Ovary (tissue), 3 donors: ENCODE measurements at regions not wholly inside any gene's neighbourhood (a gene's known extent, or its start where the extent isn't known, plus 50 kb on each side); places are given as distances from the start of the nearest gene placed in this dataset.
"Not testable (repeated sequence)": the region's sequence is repeated elsewhere in the genome, so short reads cannot be mapped to it uniquely, and the experiment has no call there.

Experiments used
- CTCF ChIP-seq, 3 donors: fragments of 450-650 bp in 2 of 3; fragments of 200-600 bp in 1 of 3; IDR thresholded peaks; one replicate each; pipeline versions ENCODE4 v1.5.1 to v1.8.0; 2016 to 2022; ENCODE audit warnings: antibody characterized with exemption in 3 of 3, mild to moderate bottlenecking in 1 of 3
- POLR2A ChIP-seq: fragments of 450-650 bp; IDR thresholded peaks from one replicate; pipeline ENCODE4 v1.6.1; 2017; ENCODE audit warnings: antibody characterized with exemption, mild to moderate bottlenecking, moderate library complexity
- donor health status: DM: no; HTN: no; CAD: no.

- not testable (repeated sequence) for TF ChIP-seq CTCF (IDR thresholded peaks at IDR 0.05); POLR2A
Observed at GRCh38 chr7:91790646-91791045, 89.9 kb downstream of the MTERF1 start.
